Esophagus mucosa (tissue), 1 donor: ENCODE measurements at regions not wholly inside any gene's neighbourhood (a gene's known extent, or its start where the extent isn't known, plus 50 kb on each side); places are given as distances from the start of the nearest gene placed in this dataset.
"Not testable (repeated sequence)": the region's sequence is repeated elsewhere in the genome, so short reads cannot be mapped to it uniquely, and the experiment has no call there.

Experiments used
- ATAC-seq: fragments of 200-7000 bp; cut with Tn5 transposase; one replicate; pipeline ENCODE4 v1.9.1; 2020
- donor health status: DM: yes; HTN: yes; CAD: no.

DNA sequence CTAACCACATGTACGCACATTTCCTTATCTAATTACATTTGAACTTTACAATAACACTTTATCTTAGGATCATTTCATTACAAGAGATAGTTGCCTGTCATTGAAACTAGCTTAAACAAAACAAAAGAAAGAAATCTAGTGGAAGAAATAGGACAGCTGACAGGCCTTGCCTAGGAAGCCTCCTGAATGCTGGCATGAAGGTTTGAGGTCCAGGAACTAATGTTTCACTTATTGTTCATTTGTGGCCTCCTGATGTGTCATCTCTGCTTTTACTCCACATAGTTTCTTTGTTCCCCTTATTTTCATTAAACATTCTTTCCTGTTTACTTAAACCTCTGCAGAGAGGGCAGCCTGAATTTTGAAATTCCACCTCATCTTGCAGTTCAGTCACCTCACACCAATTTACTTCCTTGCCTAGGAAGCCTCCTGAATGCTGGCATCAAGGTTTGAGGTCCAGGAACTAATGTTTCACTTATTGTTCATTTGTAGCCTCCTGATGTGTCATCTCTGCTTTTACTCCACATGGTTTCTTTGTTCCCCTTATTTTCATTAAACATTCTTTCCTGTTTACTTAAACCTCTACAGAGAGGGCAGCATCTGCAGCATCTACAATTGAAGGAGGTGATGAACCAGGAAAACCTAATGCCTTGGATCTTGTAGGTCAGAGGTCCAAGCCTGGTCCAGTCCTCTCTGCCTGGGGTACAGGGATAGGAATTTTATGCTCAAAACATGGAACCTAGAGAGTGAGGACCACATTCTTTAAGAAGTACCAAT is 319.2 kb downstream of the SPATA31A1 start:
- ATAC-seq, result not testable (repeated sequence)

DNA sequence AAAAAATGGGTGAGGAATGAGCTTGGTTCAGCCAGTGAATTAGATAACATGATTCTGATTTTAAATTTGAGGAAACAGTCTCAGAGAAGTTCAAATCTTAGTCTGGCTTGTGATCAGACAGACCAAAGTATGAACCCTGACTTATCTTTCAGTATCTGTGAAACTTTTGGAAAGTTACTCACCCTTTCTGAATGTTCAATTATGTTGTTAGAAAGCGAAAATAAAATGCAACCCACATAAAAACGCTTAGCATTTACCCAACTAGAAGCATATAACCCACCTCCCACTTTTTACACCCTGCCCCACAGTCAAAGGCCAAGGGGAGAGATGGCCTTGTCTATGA is 319.7 kb downstream of the SPATA31A1 start:
- ATAC-seq, result not testable (repeated sequence)

DNA sequence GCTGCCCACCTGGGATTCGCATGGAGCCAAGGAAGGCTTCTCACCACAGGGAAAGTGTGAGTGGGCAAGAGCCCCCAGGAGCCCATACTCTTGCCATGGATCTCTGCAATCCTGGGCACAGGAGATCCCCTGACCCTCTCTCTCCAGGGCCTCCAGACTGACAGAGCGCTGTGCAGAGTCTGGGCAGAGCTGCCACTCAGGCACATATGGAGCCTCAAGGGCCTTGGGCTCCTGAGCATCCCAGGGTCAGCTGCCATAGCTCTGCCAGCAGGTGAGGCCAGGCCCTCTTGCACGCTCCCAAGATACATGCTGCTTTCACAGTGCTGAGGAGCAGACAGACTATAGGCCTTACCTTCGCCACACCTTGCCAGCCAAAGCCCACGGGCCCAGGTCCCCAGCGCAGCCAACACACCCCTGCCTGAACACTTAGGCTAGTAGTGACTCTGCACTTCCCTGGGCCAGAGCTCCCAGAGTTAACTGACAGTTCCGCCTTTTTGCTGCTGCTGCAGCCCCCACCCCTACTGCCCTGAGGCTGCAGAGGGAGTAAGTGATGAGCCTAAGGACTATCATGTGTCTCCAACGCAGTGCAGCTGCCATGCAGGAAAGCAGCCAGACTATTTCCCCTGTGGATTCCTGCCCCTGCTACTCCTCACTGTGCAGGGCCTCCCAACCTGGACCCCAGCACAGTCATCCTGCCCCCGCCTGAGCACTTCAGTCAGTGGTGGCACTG is 323.2 kb downstream of the SPATA31A1 start:
- ATAC-seq, result not testable (repeated sequence)

DNA sequence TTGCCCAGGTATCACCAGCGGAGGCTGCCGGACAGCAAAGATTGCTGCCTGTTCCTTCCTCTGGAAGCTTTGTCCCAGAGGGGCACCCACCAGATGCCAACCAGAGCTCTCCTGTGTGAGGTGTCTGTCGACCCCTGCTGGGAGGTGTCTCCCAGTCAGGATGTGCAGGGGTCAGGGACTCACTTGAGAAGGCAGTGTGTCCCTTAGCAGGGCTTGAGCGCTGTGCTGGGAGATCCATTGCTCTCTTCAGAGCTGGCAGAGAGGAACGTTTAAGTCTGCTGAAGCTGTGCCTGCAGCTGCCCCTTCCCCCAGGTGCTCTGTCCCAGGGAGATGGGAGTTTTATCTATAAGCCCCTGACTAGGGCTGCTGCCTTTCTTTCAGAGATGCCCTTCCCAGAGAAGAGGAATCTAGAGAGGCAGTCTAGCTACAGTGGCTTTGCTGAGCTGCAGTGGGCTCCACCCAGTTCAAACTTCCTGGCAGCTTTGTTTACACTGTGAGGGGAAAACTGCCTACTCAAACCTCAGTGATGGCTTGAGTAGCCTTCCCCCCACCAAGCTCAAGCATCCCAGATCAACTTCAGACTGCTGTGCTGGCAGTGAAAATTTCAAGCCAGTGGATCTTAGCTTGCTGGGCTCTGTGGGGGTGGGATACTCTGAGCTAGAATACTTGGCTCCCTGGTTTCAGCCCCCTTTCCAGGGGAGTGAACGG is 325.4 kb downstream of the SPATA31A1 start:
- ATAC-seq, result not testable (repeated sequence)

- not testable (repeated sequence) for ATAC-seq
These were observed 373.4 kb downstream of the SPATA31A1 start for GRCh38 chr9:39728862-39729261.

DNA sequence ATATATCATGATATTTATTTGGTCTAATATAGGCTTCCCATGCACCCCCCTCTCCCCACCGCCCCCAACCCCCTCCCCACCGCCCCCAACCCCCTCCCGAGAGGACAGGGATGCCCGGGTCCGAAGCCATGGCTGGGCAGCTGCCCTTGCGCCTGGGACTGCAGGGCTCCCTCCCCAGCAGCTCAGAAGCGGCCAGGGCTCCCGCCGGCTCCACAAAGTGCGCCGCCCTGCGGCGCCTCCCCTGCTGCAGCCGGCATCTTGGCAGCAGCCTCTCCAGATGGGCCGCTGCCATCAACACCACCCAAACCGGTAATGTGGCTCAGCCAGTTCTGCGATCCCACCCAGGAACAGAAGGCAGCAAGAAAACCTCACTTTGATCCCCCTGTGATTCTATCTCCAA is 389.4 kb downstream of the SPATA31A1 start:
- not testable (repeated sequence) for ATAC-seq

DNA sequence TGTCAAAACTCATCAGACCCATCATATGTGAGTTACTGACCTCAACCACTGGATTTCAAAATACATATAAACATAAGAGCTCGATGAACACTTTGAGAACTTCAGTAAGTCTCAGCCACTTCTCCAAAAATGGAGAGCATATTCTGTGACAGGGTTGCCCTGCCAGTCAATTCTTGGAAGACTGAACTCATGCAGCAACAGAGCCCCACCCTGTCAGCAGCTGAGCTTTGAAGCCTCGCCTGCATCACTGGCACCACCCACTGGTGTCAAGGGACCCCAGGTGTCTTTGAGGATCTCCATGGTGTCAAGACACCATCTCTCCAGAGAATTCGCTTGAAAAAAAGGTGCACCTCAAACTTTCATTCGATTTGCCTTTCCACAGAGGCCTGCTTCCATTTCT is 420.1 kb downstream of the SPATA31A1 start:
- not testable (repeated sequence) for ATAC-seq

- ATAC-seq, result peak; percentile 100
These were observed 435.9 kb downstream of the SPATA31A1 start for GRCh38 chr9:39791356-39791755.

DNA sequence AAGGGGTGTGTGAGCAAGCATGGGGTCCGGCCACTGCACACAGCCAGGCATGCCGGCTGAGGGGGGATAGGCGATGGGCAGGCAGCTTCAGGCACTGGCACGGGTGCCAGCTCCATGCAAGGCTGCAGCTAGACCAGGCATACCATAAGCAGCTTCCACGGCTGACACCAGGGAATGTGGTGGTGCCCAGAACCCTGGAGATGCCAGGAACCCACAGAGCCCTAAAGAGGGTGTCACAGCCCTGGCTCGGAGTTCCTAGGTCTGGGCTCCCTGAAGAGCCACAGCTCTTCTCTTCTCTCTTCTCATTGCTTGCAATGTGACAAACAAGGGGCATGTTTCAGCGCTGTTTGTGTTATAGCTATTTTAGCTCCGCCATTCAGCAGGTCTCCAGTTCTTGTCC is 442.5 kb downstream of the SPATA31A1 start:
- ATAC-seq, result not testable (repeated sequence)

- not testable (repeated sequence) for ATAC-seq
These were observed 443.8 kb downstream of the SPATA31A1 start for GRCh38 chr9:39799252-39799651.

DNA sequence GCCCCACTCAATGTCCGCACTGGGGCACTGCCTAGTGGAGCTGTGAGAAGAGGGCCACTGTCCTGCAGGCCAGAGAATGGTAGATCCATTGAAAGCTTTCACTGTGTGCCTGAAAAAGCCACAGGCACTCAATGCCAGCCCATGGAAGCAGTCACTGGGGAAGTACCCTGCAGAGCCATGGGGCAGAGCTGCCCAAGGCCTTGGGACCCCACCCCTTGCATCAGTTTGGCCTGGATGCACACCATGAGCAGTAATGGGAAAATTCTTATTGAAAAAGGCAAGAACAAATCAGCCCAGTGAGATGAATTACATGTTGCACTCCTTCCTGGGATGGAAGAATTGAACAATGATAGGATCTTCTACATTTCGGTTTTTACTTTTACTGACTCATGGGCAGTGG is 447.1 kb downstream of the SPATA31A1 start:
- not testable (repeated sequence) for ATAC-seq

- ATAC-seq, result peak; percentile 70
These were observed 454.1 kb downstream of the SPATA31A1 start for GRCh38 chr9:39809401-39810226.

DNA sequence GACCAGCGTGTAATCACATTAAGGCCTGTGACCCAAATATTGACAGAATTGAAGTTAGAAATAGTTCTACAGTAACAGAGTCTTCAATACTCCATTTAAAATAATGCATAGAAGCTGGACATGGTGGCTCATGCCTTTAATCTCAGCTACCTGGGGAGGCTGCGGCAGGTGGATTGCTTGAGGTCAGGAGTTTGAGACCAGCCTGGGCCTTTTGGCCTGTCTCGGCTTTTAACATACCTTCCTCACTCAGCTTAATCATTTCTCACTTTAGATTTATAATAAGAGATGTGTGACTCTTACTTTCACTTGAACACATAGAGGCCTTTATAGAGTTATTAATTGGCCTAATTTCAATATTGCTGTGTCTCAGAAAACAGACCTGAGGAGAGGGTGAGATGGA is 454.9 kb downstream of the SPATA31A1 start:
- not testable (repeated sequence) for ATAC-seq

- not testable (repeated sequence) for ATAC-seq
These were observed 456.1 kb downstream of the SPATA31A1 start for GRCh38 chr9:39811615-39812014.

DNA sequence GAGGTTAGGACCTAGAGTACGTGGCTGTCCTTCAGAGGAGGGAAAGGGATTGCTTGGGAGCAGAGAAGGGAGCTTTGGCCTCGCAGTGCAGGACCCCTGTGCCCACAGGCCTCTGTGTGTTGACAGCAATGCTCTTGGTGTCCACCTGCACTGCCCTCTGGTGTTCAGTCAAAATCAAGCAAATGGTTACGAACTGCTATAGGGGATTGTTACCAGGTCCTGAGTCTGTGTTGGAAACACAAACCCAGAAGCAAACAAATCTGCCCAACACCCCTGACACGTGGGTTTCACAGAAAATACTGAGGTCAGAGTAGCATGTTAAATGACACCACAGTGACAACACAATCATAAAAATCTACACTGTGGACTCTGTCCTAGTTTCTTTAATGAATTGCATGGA is 473.0 kb downstream of the SPATA31A1 start:
- ATAC-seq, result not testable (repeated sequence)
